ENCODE measurements at regions not wholly inside any gene's neighbourhood (a gene's known extent, or its start where the extent isn't known, plus 50 kb on each side); places are given as distances from the start of the nearest gene placed in this dataset.
"Not testable (repeated sequence)": the region's sequence is repeated elsewhere in the genome, so short reads cannot be mapped to it uniquely, and the experiment has no call there.

DNA sequence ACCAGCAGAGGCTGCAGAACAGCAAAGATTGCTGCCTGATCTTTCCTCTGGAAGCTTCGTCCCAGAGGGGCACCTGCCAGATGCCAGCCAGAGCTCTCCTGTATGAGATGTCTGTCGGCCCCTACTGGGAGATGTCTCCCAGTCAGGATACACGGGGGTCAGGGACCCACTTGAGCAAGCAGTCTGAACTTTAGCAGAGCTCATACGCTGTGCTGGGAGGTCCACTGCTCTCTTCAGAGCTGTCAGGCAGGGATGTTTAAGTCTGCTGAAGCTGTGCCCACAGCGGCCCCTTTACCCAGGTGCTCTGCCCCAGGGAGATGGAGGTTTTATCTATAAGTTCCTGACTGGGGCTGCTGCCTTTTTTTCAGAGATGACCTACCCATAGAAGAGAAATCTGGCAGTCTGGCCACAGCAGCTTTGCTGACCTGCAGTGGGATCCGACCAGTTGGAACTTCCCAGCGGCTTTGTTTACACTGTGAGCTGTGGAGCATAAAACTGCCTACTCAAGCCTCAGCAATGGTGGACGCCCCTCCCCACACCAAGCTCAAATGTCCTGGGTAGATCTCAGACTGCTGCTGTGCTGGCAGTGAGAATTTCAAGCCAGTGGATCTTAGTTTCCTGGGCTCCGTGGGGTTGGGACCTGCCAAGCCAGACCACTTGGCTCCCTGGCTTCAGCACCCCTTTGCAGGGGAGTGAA lies 613.9 kb downstream of the HTR1B start:
- intact Hi-C loops (cut with micrococcal nuclease), result not testable (repeated sequence)

DNA sequence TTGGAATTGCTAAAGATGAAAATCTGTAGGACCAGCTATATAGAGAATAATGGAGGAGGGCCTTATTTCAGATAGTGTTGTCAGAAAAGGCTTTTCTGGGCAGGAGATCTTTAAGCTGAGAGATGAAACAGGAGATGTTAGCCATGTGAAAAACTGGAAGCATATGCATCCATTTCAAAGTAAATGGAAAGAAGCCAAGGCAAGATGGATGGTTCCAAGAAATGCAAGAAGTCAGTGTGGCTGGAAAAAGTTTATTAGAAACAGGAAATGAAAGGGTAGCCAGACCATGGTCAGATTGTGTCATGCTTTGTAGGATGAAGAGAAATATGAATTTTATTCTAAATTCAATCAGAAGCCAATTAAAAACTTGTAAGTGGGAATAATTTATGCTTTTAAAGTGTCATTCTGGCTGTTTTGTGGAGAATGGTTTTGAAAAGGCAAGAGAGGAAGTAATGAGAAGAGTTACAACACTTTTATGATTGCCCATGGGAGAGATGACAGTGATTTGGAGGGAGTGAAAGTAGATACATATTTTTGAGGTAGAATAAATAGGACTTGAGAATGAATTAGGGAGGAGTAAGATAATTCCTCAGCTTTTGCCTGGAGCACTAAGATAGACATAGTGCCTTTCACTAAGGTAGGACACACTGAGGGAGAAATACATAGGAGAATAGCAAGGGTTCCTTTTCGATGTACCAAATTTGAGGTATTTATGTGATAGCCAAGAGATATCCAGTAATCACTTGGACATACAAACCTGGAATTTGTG lies 620.1 kb downstream of the HTR1B start:
- intact Hi-C loops (cut with micrococcal nuclease), result no loop called here

DNA sequence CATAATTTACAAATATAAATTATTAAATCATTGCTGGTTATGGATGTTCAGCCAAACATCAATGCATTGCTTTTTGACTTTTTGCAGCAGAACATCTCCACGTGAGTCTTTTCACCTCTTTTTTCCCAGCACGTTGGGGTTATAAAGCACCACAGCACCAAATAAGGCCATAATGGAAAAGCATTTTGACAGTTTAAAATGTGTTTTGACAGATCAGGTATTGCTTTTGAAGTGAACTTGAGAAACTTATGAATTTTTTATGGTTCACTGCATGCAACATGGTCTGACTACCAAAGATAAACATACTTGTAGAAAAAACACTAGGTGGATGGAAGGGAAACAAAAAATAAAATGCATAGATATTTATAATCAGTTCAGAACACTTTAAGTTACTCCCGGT lies 622.4 kb downstream of the HTR1B start:
- intact Hi-C loops (cut with micrococcal nuclease), result no loop called here

DNA sequence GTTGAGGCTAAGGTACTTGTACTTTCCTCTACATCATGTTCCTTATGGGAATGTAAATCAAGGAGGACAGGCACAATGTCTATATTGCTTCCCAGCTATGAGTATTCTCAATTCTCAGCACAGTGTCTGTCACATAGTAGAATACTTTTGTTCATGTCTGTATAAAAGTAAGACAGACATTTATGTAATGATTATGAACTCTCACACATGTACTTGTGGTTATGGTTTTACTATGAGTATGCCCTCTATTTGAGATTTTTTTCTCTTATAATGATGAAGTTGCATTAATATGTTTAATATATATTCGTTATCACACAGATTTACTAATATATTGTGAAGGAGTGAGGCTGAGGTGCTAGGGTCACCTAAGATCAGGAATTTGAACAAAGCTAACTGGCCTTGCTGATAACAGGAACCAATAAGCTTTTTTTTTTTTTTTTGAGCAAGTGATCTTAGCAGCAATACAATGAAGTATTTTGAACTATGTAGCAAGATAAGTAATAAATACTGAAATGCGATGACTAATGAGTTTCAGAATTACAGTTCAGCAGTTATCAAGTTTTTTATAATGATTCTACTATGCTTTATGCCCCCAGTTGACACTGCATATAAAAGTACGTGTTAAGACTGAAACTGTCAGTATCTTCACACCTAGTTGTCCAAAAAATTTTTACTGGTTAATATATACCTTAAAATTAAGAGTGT lies 623.1 kb downstream of the HTR1B start:
- intact Hi-C loops (cut with micrococcal nuclease), result no loop called here

DNA sequence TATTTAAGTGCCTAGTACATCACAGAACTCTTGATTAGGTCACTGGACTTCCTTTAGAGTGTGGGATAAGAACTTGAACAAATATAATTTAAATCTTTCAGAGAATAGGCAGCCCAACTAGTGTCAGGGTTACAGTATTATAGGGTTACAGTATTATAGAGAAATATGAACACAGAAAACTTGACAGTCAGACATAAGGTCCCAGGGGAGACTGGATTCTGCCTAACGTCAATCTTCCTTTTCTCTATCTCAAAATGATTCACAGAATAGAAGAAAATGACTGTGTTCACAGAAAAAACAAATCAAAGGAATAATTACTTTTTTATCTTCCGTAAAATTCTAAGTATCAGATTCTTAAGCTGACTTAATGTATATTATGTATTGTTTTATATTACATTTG lies 623.8 kb downstream of the HTR1B start:
- intact Hi-C loops (cut with micrococcal nuclease), result no loop called here

DNA sequence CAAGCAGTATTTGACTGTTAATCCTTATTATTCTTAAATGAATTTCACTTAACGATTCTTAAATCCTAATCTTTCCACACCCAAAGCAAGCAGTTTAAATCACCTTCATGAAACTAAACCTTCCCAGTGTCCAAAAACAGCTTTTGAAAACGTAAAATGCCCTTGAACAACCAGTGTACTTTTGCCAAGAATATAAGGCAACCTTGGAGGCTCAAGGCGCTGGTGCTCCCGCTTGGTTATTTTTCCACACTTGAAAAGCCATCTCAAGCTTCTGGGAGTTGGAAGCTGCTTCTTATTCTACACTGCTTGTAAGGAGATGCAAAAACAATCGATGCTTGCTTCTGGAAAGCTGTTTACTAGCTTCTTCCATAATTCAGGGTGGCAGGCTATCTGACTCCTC lies 625.7 kb downstream of the HTR1B start:
- intact Hi-C loops (cut with micrococcal nuclease), result no loop called here

DNA sequence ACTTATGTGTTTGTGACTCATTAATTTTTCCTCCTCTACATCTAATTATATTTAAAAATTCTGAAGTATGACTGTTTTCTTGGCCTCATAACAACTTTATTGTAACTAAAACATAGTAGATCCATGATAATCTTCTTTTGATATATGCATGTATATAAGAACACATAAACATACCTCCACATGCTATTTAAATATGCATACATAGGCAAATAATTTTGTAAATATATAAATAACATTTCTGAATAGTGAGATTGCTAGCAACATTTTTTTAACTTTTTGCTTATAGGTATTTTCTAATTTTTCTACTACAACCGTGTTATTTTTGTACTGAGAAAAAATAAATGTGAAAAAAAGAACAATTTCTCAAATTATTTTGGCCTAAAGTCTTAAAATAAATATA lies 627.6 kb downstream of the HTR1B start:
- intact Hi-C loops (cut with micrococcal nuclease), result no loop called here

DNA sequence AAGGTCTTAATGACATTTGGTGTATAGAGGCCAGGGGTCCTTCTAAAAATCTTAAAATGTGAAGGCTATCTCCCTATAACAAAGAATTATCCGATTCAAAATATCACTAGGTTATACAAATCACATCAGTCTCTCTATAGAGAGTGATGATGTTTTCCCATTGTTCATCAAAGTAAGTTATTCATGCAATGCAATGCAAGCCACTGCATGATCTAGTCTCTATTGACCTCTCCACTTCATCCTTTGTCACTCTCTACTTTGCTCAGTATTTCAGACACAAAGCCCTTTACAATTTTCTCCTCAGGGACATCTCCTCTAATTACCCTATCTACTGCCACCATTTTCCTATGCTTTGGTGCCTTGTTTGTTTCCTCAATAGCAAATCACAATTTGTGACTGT lies 628.0 kb downstream of the HTR1B start:
- intact Hi-C loops (cut with micrococcal nuclease), result no loop called here

DNA sequence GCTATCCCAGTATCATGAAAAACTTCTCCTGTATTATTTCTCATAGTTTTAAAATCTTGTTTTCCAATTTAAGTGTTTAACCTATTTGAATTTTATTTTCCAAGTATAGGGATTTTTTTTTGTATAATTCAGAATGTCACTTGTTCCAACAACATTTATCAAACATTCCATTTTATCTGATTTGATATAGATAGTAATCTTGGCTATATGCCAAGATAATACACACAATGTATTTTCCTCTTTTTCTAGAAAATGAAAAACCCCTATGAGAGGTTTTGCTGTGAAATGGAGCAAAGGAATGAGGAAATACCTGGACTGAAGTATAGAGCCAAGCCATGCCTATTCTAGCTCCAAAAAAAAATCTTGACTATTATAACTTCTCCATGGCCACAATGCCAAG lies 628.9 kb downstream of the HTR1B start:
- intact Hi-C loops (cut with micrococcal nuclease), result no loop called here

DNA sequence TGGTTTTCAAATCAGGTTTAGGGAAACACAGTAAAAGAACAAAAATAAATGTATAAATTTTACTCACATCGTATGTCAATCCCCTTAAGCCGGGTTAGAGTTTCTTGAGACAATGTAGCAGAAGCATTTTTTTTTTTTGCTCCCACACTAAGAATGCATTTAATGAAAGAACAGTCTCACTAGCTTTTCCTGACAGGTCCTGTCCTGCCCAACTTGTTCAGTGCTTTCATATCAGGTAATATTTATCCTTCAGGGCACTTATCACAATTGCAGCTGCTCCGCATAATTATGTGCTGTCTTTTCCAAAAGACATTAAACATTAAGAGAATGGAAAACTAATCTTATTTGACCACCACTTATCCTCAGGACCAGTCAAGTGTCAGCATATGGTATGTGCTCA lies 632.0 kb downstream of the HTR1B start:
- intact Hi-C loops (cut with micrococcal nuclease), result no loop called here

DNA sequence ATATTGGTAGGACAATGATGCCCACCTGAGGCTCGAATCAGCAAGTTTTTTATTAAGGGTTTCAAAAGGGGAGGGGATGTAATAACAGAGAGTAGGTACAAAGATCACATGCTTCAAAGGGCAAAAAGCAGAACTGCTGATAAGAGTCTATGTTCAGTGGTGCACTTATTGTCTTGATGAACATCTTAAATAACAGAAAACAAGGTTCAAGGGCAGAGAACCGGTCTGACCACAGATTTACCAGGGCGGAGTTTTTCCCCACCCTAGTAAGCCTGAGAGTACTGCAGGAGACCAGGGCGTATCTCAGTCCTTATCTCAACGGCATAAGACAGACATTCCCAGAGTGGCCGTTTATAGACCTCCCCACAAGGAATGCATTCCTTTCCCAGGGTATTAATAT lies 639.7 kb downstream of the HTR1B start:
- intact Hi-C loops (cut with micrococcal nuclease), result not testable (repeated sequence)

DNA sequence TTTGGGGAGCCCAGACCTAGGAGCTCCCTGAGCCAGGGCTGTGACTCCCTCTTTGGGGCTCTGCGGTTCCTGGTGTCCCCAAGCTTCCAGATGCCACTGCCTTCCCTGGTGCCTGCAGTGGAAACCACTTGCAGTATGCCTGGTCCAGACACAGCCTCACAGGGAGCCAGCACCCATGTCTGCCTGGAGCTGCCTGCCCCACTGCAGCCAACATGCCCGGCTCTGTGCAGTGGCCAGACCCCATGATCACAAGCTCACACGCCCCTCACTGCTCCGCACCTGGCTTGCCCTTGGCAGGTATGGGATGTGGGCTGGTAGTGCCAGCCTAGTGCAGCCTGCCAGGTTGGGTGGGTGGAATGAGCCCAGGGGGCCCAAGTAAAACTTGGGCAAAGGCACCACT lies 644.8 kb downstream of the HTR1B start:
- intact Hi-C loops (cut with micrococcal nuclease), result no loop called here

DNA sequence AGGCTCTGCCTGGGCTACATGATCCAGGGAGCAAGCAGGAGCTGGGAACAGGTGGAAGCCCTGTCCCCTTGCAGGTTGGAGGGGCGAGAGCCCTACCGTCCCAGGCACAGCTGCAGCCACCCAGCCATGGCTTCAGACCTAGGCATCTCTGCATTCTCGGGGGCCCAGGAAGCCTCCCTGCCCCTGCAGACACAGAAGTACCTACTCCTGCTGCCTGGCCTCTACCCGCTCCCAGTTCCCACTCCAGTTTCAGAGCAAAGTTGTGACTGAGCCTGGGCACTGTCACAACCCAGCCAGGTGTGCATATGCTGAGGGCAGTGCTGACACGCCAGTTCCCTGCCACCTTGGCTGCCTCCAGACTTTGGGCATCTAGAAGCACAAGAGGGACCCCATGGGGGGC lies 645.9 kb downstream of the HTR1B start:
- intact Hi-C loops (cut with micrococcal nuclease), result no loop called here

DNA sequence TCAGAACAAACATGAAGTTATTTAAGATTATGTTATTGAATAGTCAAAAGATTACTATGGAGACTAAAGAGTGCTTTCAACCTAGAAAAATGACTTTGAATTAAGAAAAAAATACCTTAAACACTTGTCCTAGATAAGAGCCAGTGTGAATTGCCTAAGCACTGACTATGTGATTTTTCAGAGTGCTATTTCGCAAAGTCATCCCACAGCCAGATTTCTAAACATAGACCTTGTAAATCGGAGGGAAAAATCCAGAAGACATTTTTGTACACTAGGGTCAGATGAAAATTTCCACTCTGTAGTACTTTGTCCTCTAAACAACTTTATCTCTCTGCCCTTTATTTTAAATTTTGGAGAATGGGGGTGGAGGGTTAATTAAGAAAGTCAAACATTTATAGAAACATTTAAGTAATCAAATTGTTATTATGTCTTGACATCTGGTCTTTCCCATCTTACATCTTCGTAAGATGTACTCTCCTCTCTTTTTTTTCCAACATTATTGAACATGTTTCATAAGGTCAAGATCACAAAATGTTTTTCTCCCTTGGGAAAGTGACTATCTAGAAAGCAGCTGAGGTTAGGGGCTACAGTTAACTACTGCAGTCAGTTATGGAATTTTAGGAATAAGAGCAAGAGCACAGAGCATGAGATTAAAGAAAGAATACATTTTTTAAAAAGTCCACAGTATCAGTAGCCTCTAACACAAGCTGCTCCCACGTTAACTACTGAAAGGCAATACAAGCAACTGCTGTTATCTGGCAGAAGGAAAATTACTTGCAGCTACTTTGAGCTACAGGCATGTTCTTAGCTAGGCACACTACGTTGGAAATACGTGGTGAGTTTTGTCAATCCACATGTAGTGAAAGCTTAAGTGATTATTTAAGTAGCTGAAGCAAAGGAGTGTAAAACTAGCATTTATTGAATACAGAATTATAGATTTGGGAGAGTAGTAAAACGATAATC lies 648.5 kb downstream of the HTR1B start:
- intact Hi-C loops (cut with micrococcal nuclease), result no loop called here

DNA sequence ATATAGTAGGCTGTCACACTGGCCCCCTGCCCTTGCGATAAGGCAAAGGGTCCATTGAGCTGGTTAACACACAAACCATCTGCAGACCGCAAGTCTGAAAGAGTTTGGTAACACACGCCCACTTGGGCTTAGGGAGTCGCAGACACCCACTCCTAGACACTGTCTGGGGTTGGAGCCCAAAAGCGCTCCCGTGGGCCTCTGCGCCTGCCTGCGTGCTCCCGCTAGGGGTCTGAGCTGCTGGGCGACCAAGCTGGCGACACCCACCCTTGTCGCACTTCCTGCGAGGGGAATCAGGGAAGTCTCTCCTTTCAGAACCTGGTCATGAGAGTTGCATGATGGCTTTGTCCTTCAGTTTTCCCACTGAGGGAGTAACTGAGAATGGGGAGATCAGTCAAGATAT lies 653.0 kb downstream of the HTR1B start:
- intact Hi-C loops (cut with micrococcal nuclease), result no loop called here

DNA sequence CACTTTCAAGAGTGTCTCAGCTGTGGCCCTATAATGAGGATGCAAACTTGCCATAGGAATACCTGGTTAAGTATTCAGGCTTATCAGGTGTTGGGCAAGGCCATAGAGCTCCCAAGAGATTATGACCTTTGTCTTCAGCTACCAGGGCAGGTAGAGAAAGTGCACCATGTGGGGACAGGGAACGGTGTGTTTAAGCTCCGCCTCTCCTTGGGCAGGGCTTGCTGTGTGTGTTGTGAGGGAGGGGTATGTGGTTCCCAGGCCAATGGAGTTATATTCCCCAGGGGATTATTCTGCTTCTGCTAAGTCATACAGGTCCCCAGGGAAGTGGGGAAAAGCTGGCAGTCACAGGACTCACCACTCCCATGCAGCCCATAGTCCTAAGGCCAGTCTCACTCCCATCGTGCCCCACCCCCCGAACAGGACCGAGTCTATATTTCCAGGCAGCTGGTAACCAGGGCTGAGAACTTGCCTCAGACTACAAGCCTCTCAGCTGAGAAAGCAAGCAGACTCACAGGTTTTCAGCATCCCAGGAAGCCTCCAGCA lies 660.2 kb downstream of the HTR1B start:
- intact Hi-C loops (cut with micrococcal nuclease), result no loop called here

DNA sequence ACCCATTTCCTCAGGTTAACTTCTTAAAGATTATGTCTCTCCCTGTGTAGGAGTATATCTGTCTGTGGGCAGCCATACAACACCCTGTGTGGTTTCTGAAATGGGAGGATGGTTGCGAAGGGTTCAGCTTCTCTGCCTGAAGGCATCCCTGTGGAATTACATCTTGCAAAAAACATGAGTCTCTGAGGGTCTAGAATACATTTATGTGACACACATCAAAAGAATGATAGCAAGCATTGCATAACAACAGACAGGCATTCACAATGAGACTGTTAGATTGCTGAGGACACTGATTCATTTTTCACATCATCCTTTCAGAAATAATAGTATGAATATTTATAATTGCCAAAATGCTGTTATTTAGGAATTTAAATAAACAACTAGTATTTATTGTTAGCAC lies 670.9 kb downstream of the HTR1B start:
- intact Hi-C loops (cut with micrococcal nuclease), result no loop called here

DNA sequence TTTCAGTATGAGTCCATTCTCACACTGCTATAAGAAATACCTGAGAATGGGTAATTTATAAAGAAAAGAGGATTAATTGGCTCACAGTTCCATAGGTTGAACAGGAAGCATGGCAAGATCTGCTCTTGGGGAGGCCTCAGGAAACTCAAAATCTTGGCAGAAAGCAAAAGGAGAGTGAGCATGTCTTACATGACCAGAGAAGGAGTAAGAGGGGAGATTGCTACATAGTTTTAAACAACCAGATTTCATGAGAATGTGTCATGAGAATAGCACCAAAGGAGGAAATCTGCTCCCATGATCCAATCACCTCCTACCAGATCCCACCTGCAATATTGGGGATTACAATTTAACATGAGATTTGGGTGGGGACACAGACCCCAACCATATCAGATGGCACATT lies 672.4 kb downstream of the HTR1B start:
- intact Hi-C loops (cut with micrococcal nuclease), result no loop called here

DNA sequence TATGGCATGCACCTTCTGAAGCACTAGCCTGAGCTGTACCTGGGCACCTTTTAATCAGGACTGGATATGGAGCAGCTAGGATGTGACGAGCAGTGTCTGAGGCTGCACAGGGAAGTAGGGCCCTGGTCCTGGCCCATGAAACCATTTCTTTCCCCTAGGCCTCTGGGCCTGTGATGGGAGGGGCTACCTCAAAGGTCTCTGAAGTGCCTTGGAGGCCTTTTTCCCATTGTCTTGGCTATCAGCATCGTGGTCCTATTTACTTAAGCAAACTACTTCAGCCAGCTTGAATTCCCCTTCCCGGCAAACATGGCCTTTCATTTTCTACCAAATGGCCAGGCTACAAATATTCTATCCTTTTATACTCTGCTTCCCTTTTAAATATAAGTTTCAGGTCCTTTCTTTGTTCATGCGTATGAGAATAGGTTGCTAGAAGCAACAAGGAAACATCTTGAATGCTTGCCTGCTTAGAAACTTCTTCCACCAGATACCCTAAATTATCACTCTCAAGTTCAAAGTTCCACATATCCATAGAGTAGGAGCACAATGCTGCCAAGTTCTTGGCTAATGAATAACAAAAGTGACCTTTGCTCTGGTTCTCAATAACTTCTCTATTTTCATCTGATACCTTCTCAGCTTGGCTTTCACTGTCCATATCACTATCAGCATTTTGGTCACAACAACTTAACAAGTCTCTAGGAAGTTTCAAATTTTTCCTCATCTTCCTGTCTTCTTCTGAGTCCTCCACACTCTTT lies 673.1 kb downstream of the HTR1B start:
- intact Hi-C loops (cut with micrococcal nuclease), result no loop called here

DNA sequence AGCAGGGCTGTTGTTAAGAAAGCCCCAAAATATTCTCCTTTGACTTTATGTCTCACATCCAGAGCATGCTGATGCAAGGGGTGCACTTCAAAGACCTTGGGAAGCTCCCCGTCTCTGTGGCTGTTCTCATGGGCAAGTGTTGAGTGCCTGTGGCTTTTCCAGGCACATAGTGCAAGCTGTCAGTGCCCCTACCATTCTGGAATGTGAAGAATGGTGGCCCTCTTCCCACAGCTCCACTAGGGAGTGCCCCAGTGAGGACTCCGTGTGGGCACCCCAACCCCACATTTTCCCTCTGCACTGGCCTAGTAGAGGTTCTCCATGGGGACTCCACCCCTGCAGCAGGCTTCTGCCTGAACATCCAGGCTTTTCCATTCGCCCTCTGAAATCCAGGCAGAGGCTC lies 673.7 kb downstream of the HTR1B start:
- intact Hi-C loops (cut with micrococcal nuclease), result no loop called here

All from T-helper 1 cell treated with Interleukin-12 subunit alpha and Interleukin-12 subunit beta and Interleukin-4 antibody, amounts not matched to agents 30 ng/mL and 1 ng/mL, for 36 hours (primary cell).